ENCODE measurements at regions not wholly inside any gene's neighbourhood (a gene's known extent, or its start where the extent isn't known, plus 50 kb on each side); places are given as distances from the start of the nearest gene placed in this dataset.

- TF ChIP-seq POLR2AphosphoS5 (IDR thresholded peaks at IDR 0.05; ENCODE audit: borderline replicate concordance, low read depth, low read length) = no peak
- no peak for TF ChIP-seq EZH2 (IDR thresholded peaks at IDR 0.05)
- no peak for TF ChIP-seq FOXP2 (optimal IDR thresholded peaks at IDR 0.05; ENCODE audit: control extremely low read depth, extremely low read length, insufficient read depth)
Measured at GRCh38 chr5:66538531-66538930, 57.7 kb upstream of the MAST4 start.

Measured in SK-N-MC (cell line).